Fibroblast of pulmonary artery (primary cell): ENCODE measurements at regions not wholly inside any gene's neighbourhood (a gene's known extent, or its start where the extent isn't known, plus 50 kb on each side); places are given as distances from the start of the nearest gene placed in this dataset.
A peak's percentile ranks its signal among the peaks of the same experiment; 100 is the strongest.
"Not testable (repeated sequence)": the region's sequence is repeated elsewhere in the genome, so short reads cannot be mapped to it uniquely, and the experiment has no call there.

Source experiments
- DNase-seq: peaks from one replicate; pipeline ENCODE4 v3.0.0-alpha.2; 2010; ENCODE audit warnings: low read depth
- H3K4me3 ChIP-seq: replicated peaks from 2 replicates; pipeline ENCODE4 v1.5.1; 2011; ENCODE audit warnings: low read depth, mild to moderate bottlenecking, control low read depth, low read length, moderate library complexity
- CTCF ChIP-seq: IDR thresholded peaks from 2 replicates; pipeline ENCODE4 v1.5.1; 2011; ENCODE audit warnings: mild to moderate bottlenecking, control low read depth, low read length, inconsistent platforms; ENCODE audit errors: missing control alignments

- no peak for DNase-seq
- TF ChIP-seq CTCF: no peak
- no peak overlapping the region for H3K4me3 ChIP-seq
Observed at GRCh38 chr11:34810107-34810562, 106.0 kb downstream of the APIP start.

DNA sequence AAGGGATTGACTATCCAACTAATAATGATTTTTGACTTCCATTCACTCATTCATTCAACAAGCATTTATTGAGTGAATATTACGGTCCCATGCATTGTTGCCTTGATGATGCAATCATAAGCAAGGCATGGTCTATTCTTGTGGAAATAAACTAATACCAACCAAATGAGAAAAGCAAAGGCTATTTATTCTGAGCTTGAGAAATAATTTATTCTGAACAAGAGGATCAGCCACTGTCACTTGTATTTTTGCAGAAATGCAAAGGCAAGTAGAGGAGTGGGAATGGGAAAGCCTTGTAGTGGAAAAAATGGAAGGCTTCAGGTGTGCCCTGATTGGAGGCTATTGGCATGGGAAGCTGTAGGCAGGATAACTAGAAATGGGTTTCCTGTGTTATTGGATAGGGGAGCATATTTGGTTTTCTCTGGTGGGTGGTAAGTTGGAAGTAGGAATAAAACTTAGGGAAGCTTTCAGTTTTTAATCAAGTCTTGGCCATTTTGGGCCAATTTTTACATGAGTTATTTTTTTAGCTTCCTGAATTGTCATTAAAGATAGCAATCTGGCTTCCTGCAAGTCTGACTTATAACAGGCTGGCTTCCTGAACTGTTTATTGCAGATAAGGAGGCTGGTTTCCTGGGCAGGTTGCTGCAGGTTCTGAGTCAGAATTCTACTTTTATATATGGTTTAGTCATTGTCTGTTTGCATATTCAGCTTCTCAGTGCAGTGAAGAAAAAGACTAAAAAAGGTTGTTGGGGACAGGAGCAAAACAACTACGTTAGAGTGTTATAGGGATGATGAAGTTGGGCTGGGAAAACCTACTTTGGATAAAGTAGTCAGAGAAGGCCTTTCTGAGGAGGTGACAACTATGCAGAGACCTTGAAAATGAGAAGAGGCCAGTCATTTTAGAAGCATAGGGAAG lies 106.7 kb downstream of the APIP start:
- no peak for TF ChIP-seq CTCF
- no peak overlapping the region for H3K4me3 ChIP-seq
- peak; percentile 36 for DNase-seq

DNA sequence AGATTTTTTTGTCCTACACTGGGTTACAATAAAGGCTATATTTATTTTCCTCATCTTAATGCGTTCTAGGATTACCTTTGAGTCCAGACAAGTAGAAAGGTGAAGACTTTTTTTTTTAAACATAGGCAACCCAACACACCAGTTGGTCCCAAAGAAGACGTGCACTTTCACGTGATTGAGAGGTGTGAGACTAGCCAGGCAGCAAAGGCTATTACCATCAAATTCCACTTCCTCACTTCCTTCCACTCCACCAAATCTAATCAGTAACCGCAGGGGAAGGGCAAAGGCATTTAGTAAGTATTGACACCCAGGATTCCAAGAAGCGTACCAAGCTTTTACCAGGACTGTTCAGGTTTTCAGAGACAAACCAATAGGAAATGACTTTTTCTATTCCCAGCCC lies 109.3 kb downstream of the APIP start:
- DNase-seq: no peak
- no peak overlapping the region for H3K4me3 ChIP-seq
- TF ChIP-seq CTCF: no peak

DNA sequence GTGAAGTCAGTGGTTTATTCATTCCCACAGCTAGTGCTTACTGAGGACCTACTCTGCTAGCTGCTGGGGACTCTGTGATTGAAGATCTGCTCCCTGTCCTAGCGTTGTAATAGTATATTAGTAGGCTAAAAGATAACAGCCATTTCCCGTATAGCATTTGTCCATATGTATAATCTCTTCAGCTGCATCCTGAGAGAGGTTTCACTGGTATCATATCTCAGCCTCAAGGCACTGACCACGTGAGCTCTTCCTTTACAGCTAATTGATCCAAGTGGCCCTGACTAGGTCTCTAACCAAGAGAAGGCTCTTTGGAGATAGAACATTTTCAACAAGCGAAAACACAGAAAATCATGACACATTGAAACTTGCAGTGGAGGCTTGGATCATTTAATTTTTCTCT lies 110.2 kb downstream of the APIP start:
- DNase-seq: no peak
- no peak overlapping the region for H3K4me3 ChIP-seq
- no peak for TF ChIP-seq CTCF

GRCh38 chr11:34799848-34800247 lies 116.3 kb downstream of the APIP start:
- no peak for TF ChIP-seq CTCF
- H3K4me3 ChIP-seq: no peak overlapping the region
- DNase-seq: no peak

DNA sequence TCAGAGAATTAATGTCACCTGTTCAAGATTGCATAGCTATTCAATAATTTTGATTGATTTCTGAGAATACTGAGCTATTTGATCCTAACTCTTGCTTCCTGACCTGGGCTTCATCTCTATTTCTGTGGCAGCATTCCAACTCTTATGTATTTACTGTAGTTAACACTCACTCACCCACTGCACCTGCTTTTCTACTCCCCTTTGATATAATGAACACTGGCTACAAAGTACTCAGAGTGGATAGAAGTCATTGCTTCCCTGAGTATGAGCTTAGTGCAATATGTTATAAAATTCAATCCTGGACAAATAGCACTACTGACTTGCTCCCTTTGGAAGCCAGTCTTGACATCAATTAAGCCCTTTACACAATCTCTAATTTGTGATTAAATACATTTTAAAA lies 117.2 kb downstream of the APIP start:
- no peak for DNase-seq
- no peak for TF ChIP-seq CTCF
- no peak overlapping the region for H3K4me3 ChIP-seq

DNA sequence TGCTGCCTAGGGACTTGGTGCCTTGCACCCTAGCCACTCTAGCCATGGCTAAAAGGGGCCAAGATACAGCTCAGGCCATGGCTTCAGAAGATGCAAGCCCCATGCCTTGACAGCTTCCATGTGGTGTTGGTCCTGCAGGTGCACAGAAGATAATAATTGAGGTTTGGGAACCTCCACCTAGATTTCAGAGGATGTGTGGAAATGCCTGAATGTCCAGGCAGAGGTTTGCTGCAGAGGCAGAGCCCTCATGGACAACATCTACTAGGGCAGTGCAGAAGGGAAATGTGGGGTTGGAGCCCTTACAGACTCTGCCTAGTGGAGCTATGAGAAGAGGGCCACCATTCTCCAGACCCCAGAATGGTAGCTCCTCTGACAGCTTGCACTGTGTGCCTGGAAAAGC lies 118.7 kb downstream of the APIP start:
- not testable (repeated sequence) for H3K4me3 ChIP-seq, DNase-seq
